GM18519 (cell line): ENCODE measurements at regions not wholly inside any gene's neighbourhood (a gene's known extent, or its start where the extent isn't known, plus 50 kb on each side); places are given as distances from the start of the nearest gene placed in this dataset.
"Not testable (repeated sequence)": the region's sequence is repeated elsewhere in the genome, so short reads cannot be mapped to it uniquely, and the experiment has no call there.

Source experiments
- ATAC-seq: cut with Tn5 transposase; IDR thresholded peaks from one replicate; pipeline ENCODE4 v1.9.1; 2021; ENCODE audit warnings: mild to moderate bottlenecking, moderate library complexity; ENCODE audit not compliant: unreplicated experiment, low FRiP score

GRCh38 chr12:83226960-83227359, 540.3 kb downstream of the TMTC2 start:
- ATAC-seq: not testable (repeated sequence)

DNA sequence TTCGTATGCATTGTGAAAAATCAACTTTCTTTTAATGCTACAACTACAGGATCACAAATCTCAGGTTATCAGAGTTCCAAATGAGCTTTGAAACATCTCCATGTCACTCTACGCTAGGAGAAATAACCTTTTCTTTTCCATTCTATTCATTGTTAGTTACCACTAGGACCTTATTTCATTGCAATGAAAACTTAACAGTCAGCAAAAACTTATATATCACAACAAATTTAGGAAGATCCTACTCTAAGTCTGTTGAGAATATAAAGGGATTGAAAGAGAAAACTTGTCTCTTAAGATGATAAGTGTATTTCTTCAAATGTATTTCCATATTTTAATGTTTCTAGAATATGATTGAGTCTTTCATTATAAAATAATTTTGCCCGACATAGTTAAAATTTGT, 539.1 kb downstream of the TMTC2 start:
- ATAC-seq: no peak

DNA sequence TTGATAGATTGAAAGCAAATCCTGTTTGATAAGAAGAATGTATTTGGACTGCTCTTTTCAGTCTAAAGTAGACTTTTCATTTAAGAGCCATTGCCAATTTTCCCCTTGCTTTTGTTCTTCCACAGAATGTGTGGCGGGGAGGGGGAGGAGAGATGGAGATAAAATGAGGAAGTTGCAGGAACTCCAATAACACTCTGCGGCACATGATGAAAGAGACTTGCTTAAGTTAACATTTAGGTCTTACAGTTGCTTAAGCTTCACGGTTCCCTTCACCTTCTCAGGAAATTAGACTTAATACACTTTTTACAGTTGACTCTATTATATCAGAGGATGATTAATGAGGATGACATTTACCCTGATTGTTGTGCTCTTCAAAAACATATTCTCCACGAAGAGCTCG, 537.3 kb downstream of the TMTC2 start:
- no peak for ATAC-seq

DNA sequence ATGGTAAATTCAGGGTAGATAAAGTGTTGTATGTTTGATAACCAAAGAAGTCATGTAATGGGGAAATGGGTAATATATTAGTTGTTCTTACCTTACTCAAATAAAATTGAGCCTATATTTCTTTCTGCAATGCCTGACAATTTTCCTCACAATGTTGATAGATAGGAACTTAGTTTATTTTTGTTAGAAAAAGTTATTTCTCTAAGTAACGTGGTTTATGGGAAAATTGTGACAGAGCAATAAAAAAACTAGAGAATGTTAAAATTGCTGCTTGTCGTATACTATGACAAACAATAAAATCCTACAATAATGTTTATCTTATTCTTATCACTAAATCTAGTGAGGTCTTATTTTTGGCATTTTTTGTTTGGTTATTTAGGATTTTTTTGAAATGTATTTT, 534.1 kb downstream of the TMTC2 start:
- ATAC-seq: no peak

- ATAC-seq: no peak
Measured at GRCh38 chr12:83216230-83216629, 529.5 kb downstream of the TMTC2 start.

DNA sequence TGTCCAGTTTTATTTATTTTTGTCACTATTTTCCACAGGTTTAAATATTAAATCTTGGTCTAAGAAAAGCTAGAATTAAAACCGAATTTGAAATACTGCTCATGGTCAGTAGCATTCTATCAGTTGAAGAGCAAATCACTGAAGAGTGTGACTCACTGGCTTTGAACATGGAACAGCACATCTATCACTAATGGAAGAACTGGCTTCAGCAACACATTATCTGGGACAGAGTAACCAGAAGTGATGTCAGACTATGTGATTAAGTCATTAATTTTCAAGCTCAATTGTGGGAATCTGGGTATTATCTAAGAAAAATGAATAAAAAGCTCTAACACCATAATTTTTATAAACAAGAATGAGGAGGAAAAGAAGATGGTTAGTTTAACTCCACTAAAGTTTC, 527.5 kb downstream of the TMTC2 start:
- no peak for ATAC-seq

DNA sequence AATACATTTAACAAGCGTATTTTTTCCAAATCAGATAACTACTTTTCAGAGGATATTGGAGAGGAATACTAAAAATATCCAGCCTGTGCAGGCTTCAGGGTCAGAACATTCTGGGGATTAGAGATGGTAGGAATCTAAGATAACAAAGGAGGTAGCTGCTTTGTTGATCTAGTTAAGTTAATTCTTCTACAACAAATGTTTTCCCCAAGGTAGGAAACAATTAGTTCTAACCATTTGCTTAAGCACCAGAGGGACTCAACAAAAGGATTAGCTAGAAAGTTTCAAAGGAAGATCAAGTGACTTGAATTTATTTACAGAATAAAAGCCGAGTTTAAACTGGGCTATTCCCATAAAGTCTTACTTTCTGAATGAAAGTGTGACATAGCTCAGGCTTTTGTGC, 524.2 kb downstream of the TMTC2 start:
- no peak for ATAC-seq

DNA sequence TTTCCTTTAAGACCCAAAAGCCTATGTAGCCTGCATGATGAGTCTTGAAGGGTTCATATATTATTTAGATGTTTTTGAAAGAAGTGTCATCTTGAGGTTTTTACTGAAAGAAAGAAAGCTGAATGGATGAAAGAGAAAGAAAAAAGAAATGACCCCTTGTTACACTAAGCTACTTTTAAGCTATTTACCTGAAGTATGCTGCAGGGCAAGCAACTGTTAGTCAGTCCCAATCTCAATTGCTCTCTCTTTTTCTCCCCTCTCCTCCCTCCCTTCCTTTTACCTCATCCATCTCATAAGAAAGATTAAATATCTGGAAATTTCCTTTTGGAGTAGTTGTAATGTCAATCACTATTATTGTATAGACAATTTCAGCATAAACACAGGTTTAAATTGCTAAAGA, 512.4 kb downstream of the TMTC2 start:
- ATAC-seq: no peak

- ATAC-seq: no peak
Measured at GRCh38 chr12:83198291-83199015, 511.7 kb downstream of the TMTC2 start.

GRCh38 chr12:83197483-83197914, 510.8 kb downstream of the TMTC2 start:
- ATAC-seq: no peak

DNA sequence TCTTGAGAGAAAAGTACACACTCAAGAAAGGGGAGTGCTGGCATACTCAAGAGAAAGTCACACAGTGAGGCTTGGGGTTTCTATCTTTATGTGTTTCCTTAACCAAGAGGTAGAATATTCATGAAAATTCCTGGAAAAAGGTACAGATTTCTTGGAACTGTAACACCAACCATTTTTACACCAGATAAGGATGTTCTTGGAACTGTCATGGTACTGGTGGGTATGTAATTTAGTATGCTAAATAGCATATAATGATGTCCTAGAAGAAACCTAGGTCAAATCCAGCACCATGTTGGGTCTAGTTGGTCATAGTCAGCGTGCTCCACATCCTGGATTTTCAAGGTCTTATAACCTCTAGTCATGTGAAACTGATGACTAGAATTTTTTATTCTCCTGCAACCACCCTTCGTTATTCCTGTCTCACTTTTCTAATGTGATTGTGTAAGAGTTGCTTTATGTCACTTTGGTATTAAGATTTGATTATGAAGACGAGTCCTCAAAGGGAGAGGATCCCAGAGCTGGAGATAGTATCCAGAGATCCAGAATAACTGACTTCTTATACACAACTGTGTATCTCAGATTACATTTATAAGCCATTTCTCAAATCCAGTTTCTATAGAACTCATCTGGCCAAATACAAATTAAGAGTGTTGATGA, 510.1 kb downstream of the TMTC2 start:
- ATAC-seq: no peak

- ATAC-seq: no peak
Measured at GRCh38 chr12:83190631-83191390, 504.1 kb downstream of the TMTC2 start.

GRCh38 chr12:83186419-83186818, 499.7 kb downstream of the TMTC2 start:
- ATAC-seq: no peak

DNA sequence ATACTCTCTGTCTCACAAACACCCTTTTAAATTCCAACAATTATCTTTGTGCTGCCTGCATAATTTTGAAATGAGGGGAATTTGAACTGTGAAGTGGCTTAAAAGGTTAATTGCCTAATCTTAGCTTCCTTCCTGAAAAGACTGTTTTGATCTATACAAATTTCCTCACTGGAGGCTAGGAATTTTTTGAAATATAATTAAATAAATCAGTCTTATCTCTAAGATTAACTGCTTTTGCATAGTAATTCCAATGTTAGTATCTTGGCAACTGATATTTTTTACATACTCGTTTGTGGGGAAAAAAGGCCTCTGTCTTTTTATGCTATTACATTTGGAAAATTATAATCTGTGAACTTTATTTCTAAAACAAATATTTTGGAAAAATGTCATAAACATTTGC, 498.5 kb downstream of the TMTC2 start:
- ATAC-seq: no peak
